ENCODE measurements at regions not wholly inside any gene's neighbourhood (a gene's known extent, or its start where the extent isn't known, plus 50 kb on each side); places are given as distances from the start of the nearest gene placed in this dataset.

- TF ChIP-seq CTCF (IDR thresholded peaks at IDR 0.05; ENCODE audit: low read length, missing control alignments): no peak
Observed at GRCh38 chr7:18213652-18214051, 186.0 kb upstream of the PRPS1L1 start.

GRCh38 chr7:18216270-18216669, 188.6 kb upstream of the PRPS1L1 start:
- no peak for DNase-seq (ENCODE audit: low read depth)
- TF ChIP-seq CTCF (IDR thresholded peaks at IDR 0.05; ENCODE audit: low read length, missing control alignments): no peak
- no peak overlapping the region for H3K4me3 ChIP-seq (replicated peaks; ENCODE audit: low read depth, low read length)

More at GRCh38 chr7:18213652-18214051, 186.0 kb upstream of the PRPS1L1 start:
- no peak overlapping the region for H3K4me3 ChIP-seq (replicated peaks; ENCODE audit: low read depth, low read length)
- DNase-seq (ENCODE audit: low read depth): no peak

GRCh38 chr7:18221377-18222293, 194.0 kb upstream of the PRPS1L1 start:
- H3K4me3 ChIP-seq (replicated peaks; ENCODE audit: low read depth, low read length): no peak overlapping the region
- peak; percentile 61 for DNase-seq (ENCODE audit: low read depth)
- no peak for TF ChIP-seq CTCF (IDR thresholded peaks at IDR 0.05; ENCODE audit: low read length, missing control alignments)

- TF ChIP-seq CTCF (IDR thresholded peaks at IDR 0.05; ENCODE audit: low read length, missing control alignments): no peak
- DNase-seq (ENCODE audit: low read depth): no peak
- no peak overlapping the region for H3K4me3 ChIP-seq (replicated peaks; ENCODE audit: low read depth, low read length)
Observed at GRCh38 chr7:18222636-18223035, 195.0 kb upstream of the PRPS1L1 start.

GRCh38 chr7:18224138-18224537, 196.5 kb upstream of the PRPS1L1 start:
- no peak overlapping the region for H3K4me3 ChIP-seq (replicated peaks; ENCODE audit: low read depth, low read length)
- no peak for TF ChIP-seq CTCF (IDR thresholded peaks at IDR 0.05; ENCODE audit: low read length, missing control alignments)
- DNase-seq (ENCODE audit: low read depth): no peak

- no peak overlapping the region for H3K4me3 ChIP-seq (replicated peaks; ENCODE audit: low read depth, low read length)
- no peak for TF ChIP-seq CTCF (IDR thresholded peaks at IDR 0.05; ENCODE audit: low read length, missing control alignments)
- no peak for DNase-seq (ENCODE audit: low read depth)
Observed at GRCh38 chr7:18225067-18225466, 197.4 kb upstream of the PRPS1L1 start.

- H3K4me3 ChIP-seq (replicated peaks; ENCODE audit: low read depth, low read length): no peak overlapping the region
- TF ChIP-seq CTCF (IDR thresholded peaks at IDR 0.05; ENCODE audit: low read length, missing control alignments): no peak
Observed at GRCh38 chr7:18226598-18226997, 199.0 kb upstream of the PRPS1L1 start.

More at GRCh38 chr7:18226598-18226997, 199.0 kb upstream of the PRPS1L1 start:
- no peak for DNase-seq (ENCODE audit: low read depth)
